ENCODE measurements at regions not wholly inside any gene's neighbourhood (a gene's known extent, or its start where the extent isn't known, plus 50 kb on each side); places are given as distances from the start of the nearest gene placed in this dataset.
"Not testable (repeated sequence)": the region's sequence is repeated elsewhere in the genome, so short reads cannot be mapped to it uniquely, and the experiment has no call there.

GRCh38 chr5:89199306-89199705, 316.3 kb upstream of the MEF2C start:
- CTCF ChIA-PET = no interaction called here
- POLR2A ChIA-PET = no interaction called here
- Mint-ChIP-seq H3K9me3 (peaks cover 27% of the 10 kb centered on the region), H3K4me3 (no peak overlapping the region), H3K4me1 (ENCODE audit: low read depth) (no peaks in the 10 kb centered on the region), H3K36me3 (no peaks in the 10 kb centered on the region), H3K27ac (no peak overlapping the region), H3K27me3 (no peaks in the 10 kb centered on the region)
- DNase-seq = no peak
- intact Hi-C loops (cut with micrococcal nuclease) = no loop called here

- Mint-ChIP-seq H3K4me3 (no peak overlapping the region), H3K4me1 (ENCODE audit: low read depth) (no peaks in the 10 kb centered on the region), H3K9me3 (peaks cover 8% of the 10 kb centered on the region), H3K27me3 (no peaks in the 10 kb centered on the region), H3K36me3 (no peaks in the 10 kb centered on the region), H3K27ac (no peak overlapping the region)
- no peak for DNase-seq
- ChIA-PET POLR2A (no interaction called here), CTCF (no interaction called here)
- intact Hi-C loops (cut with micrococcal nuclease) = no loop called here
Measured at GRCh38 chr5:89191374-89191773, 308.4 kb upstream of the MEF2C start.

DNA sequence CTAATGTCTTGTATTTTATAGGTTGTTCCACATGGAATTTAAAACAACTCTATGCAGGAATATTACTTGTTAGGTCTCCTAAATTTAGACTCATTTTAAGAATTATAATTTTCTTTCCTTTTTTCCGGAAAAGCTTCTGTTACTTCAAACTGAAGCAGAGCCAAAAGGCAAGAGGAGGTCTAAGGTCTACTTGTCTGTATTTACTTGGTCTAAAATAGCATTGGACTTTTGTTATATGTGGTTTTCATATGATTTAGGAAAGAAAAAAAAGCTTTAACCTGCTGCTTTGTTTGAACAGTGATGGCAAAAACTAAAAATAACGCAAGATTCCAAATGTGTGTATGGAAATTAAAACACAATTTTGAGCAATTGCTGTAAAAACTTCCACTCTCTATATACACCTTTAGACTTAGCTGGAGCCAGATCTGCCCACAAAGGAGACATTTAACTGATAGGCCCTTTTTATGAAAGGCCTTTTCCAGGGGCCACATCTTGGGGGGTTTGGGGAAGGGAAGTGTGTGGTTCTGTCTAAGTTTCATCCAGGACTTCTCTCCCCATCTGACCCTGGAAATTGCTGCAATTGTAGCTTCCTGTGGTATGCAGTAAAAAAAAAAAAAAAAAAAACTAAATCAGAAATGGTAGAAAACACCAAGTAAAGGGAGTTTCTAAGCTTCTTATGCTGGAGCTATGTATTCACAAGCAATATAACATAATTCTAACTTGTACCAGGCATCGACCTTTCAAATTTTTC, 307.7 kb upstream of the MEF2C start:
- no peak overlapping the region for H3K27ac Mint-ChIP-seq
- intact Hi-C loops (cut with micrococcal nuclease) = no loop called here
- POLR2A ChIA-PET = no interaction called here
- DNase-seq = no peak
- H3K36me3 Mint-ChIP-seq = no peaks in the 10 kb centered on the region
- CTCF ChIA-PET = no interaction called here
- H3K4me3 Mint-ChIP-seq = no peak overlapping the region
- no peaks in the 10 kb centered on the region for H3K27me3 Mint-ChIP-seq
- peaks cover 8% of the 10 kb centered on the region for H3K9me3 Mint-ChIP-seq
- no peaks in the 10 kb centered on the region for H3K4me1 Mint-ChIP-seq (ENCODE audit: low read depth)

- ChIA-PET CTCF (no interaction called here), POLR2A (no interaction called here)
- H3K4me3 Mint-ChIP-seq = no peak overlapping the region
- no peak overlapping the region for H3K27ac Mint-ChIP-seq
- peaks cover 4% of the 10 kb centered on the region for H3K9me3 Mint-ChIP-seq
- no peak for DNase-seq
- H3K4me1 Mint-ChIP-seq (ENCODE audit: low read depth) = no peaks in the 10 kb centered on the region
- intact Hi-C loops (cut with micrococcal nuclease) = no loop called here
- H3K27me3 Mint-ChIP-seq = no peaks in the 10 kb centered on the region
- H3K36me3 Mint-ChIP-seq = no peaks in the 10 kb centered on the region
Measured at GRCh38 chr5:89187883-89188465, 305.0 kb upstream of the MEF2C start.

DNA sequence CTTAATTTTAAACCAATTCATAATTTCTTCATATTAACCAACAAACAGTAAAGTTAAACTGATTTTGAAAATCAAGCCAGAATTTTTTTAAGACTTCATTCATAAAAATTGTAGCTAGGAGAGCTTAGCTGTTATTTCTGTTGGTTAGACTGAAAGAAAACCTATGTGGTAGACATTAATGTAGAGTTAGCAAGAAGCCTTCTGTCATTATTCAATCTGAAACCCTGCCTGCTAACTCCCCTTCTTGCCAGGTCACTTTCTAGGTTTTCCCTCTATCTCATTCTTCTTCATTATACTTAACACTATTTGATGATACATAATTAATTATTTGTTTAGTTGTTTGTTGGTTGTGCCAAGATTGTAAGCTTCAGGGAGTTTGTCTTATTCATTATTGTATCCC, 304.3 kb upstream of the MEF2C start:
- intact Hi-C loops (cut with micrococcal nuclease) = no loop called here
- Mint-ChIP-seq H3K4me3 (no peak overlapping the region), H3K36me3 (no peaks in the 10 kb centered on the region), H3K27me3 (no peaks in the 10 kb centered on the region), H3K4me1 (ENCODE audit: low read depth) (no peaks in the 10 kb centered on the region), H3K27ac (no peak overlapping the region), H3K9me3 (peaks cover 2% of the 10 kb centered on the region)
- ChIA-PET POLR2A (no interaction called here), CTCF (no interaction called here)
- no peak for DNase-seq

DNA sequence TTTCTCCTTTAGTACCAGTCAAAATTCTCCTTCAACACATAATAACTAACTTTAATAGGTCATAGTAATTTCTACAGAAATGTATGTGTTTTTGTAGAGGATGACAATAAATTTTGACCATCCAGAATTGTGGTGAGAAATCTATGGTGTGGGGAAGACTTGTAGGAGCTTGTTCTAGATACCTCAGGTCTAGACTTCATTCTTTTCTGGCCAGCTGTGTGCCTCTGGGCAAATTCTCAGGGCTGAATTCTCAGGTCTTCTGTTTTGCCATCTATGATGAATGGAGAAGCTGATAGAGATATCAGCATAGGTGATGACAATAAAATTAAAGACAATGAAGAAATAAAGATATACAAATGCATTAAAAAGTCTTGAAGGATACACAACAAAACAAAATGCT, 298.6 kb upstream of the MEF2C start:
- H3K36me3 Mint-ChIP-seq = no peaks in the 10 kb centered on the region
- ChIA-PET POLR2A (no interaction called here), CTCF (no interaction called here)
- no peak for DNase-seq
- no peaks in the 10 kb centered on the region for H3K4me1 Mint-ChIP-seq (ENCODE audit: low read depth)
- intact Hi-C loops (cut with micrococcal nuclease) = no loop called here
- H3K27ac Mint-ChIP-seq = no peak overlapping the region
- no peaks in the 10 kb centered on the region for H3K9me3 Mint-ChIP-seq
- no peak overlapping the region for H3K4me3 Mint-ChIP-seq
- no peaks in the 10 kb centered on the region for H3K27me3 Mint-ChIP-seq

DNA sequence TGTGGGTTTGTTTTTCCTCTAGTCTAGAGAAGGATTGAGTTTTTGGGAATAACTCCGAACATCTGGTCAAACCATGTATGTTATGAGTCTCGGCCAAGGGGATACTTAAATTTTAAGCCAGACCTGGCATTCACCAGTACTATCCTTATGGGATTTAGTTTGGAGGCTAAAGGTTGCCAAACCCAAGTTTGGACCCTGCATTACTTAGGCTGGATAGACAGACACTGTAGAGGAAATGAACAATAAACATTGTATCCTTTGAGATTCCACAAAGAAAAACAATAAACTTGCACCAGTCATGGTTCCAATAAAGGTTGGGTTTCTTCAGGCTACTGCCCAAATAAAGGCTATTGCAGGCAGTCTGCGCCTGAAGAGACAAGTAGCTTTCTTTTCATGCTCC, 296.7 kb upstream of the MEF2C start:
- Mint-ChIP-seq H3K9me3 (no peaks in the 10 kb centered on the region), H3K4me3 (no peak overlapping the region), H3K4me1 (ENCODE audit: low read depth) (no peaks in the 10 kb centered on the region), H3K27me3 (no peaks in the 10 kb centered on the region), H3K27ac (no peak overlapping the region), H3K36me3 (no peaks in the 10 kb centered on the region)
- ChIA-PET POLR2A (no interaction called here), CTCF (no interaction called here)
- intact Hi-C loops (cut with micrococcal nuclease) = no loop called here
- no peak for DNase-seq

DNA sequence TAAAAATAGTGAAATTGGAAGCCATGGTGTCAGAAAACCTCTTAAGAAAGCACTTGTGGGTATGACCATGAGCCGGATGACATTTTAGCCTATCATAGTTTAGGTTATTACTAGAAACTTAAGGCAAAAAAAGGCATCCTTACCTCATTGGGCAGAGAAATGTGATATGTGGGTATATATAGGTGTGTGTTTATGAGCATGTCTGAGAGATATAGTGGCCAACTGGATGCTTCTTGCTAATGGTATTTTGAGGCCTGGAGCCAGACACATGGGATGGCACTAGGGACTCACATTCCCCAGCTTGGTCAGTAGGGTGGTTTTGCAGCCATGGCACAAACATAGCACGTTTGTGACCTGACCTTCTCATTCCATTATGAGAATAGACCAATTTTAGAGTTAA, 295.6 kb upstream of the MEF2C start:
- POLR2A ChIA-PET = no interaction called here
- no peaks in the 10 kb centered on the region for H3K27me3 Mint-ChIP-seq
- H3K9me3 Mint-ChIP-seq = no peaks in the 10 kb centered on the region

DNA sequence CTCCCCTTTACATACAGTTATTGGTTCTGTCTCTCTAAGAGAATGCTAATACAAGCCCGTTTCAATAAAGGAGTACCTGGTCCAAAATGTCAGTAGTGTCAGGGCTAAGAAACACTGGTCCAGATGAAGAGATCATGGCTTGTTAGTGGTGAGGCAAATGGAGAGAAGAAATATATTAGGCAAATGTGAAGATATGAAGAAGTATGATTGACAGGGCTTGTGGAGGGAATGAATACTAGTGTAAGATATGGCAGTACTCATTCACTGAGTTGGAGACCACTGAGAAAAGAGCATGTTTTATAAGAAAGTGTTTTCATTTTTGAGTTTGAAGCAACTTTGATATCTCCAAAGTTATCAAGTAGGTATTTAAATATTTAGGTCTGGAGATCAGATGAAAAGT, 290.5 kb upstream of the MEF2C start:
- H3K27ac Mint-ChIP-seq = no peak overlapping the region
- ChIA-PET CTCF (no interaction called here), POLR2A (no interaction called here)
- intact Hi-C loops (cut with micrococcal nuclease) = no loop called here
- no peaks in the 10 kb centered on the region for H3K27me3 Mint-ChIP-seq
- H3K4me1 Mint-ChIP-seq (ENCODE audit: low read depth) = no peaks in the 10 kb centered on the region
- H3K36me3 Mint-ChIP-seq = no peaks in the 10 kb centered on the region
- H3K9me3 Mint-ChIP-seq = peaks cover 4% of the 10 kb centered on the region
- no peak overlapping the region for H3K4me3 Mint-ChIP-seq
- DNase-seq = no peak

More for the DNA sequence above, 295.6 kb upstream of the MEF2C start:
- CTCF ChIA-PET = no interaction called here
- no peak for DNase-seq
- intact Hi-C loops (cut with micrococcal nuclease) = no loop called here
- Mint-ChIP-seq H3K27ac (no peak overlapping the region), H3K4me1 (ENCODE audit: low read depth) (no peaks in the 10 kb centered on the region), H3K36me3 (no peaks in the 10 kb centered on the region), H3K4me3 (no peak overlapping the region)

DNA sequence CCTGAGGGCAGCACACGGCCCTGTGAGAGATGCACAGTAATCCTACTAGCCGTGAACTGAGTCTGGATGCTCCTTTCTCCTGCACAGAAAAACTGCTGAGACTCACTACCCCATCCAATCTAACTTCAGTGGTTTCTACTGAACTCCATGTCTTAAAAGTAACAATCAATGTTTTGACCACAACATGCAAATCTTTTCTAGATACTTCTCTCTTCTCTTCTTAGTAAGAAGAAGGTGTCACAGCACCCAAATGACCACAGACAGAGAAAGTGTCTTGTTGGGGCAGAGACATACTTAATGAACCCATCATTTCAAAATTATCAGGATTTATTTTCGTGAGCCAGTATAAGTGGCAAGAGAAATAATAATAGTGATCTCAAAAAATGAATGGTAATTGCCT, 285.8 kb upstream of the MEF2C start:
- Mint-ChIP-seq H3K4me3 (no peak overlapping the region), H3K27me3 (no peaks in the 10 kb centered on the region), H3K36me3 (no peaks in the 10 kb centered on the region), H3K4me1 (ENCODE audit: low read depth) (no peaks in the 10 kb centered on the region), H3K27ac (no peak overlapping the region), H3K9me3 (peaks cover 9% of the 10 kb centered on the region)
- CTCF ChIA-PET = no interaction called here
- intact Hi-C loops (cut with micrococcal nuclease) = no loop called here
- no peak for DNase-seq
- POLR2A ChIA-PET = no interaction called here

GRCh38 chr5:89164703-89165102, 281.7 kb upstream of the MEF2C start:
- H3K4me1 Mint-ChIP-seq (ENCODE audit: low read depth); H3K27ac Mint-ChIP-seq; H3K27me3 Mint-ChIP-seq; CTCF ChIA-PET; intact Hi-C loops (cut with micrococcal nuclease); H3K36me3 Mint-ChIP-seq; DNase-seq; H3K4me3 Mint-ChIP-seq; POLR2A ChIA-PET: not testable (repeated sequence)
- peaks cover 24% of the 10 kb centered on the region for H3K9me3 Mint-ChIP-seq

DNA sequence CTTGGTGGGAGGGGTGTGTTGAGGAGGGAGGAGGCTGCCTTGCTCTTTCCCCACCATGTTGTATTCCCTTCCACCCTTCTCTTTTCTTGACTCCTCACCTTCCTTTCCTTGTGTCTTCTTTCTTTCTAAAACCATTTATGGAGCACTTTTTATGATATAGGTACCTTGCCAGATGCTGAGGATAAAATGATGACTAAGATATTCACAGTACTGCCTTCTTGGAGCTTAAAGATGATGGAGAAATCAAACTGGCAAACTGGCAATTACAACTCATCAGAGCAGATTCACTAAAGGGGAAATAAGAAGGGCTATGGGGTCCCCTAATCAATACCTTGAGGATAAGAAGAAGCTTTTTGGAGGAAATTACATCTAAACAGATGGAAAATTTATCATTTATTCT, 273.2 kb upstream of the MEF2C start:
- no peak overlapping the region for H3K27ac Mint-ChIP-seq
- H3K4me3 Mint-ChIP-seq = no peak overlapping the region
- no peaks in the 10 kb centered on the region for H3K27me3 Mint-ChIP-seq
- peaks cover 4% of the 10 kb centered on the region for H3K9me3 Mint-ChIP-seq
- CTCF ChIA-PET = no interaction called here
- intact Hi-C loops (cut with micrococcal nuclease) = no loop called here
- POLR2A ChIA-PET = no interaction called here
- no peaks in the 10 kb centered on the region for H3K4me1 Mint-ChIP-seq (ENCODE audit: low read depth)
- no peak for DNase-seq
- H3K36me3 Mint-ChIP-seq = no peaks in the 10 kb centered on the region

DNA sequence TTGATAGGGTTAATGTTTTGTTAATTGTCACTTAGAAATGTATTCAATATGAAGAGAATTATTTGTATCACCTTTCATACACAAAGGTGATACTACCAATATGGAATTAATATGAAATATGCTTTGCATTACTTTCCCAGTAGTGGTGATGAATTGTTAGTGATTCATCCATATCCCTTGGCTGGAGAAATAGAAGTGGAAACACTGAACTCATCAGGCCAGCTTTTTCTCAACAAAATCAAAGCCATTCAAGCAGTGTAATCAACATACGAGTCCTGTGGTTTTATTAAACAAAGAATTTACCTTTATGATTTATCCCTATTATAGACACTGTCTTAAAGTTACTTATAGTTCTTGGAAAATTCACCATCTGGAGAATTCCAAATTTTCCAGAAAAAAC, 264.0 kb upstream of the MEF2C start:
- H3K4me1 Mint-ChIP-seq (ENCODE audit: low read depth) = no peaks in the 10 kb centered on the region
- no peaks in the 10 kb centered on the region for H3K27me3 Mint-ChIP-seq
- no peak overlapping the region for H3K27ac Mint-ChIP-seq
- peaks cover 2% of the 10 kb centered on the region for H3K9me3 Mint-ChIP-seq
- no peak overlapping the region for H3K4me3 Mint-ChIP-seq
- DNase-seq = no peak
- no peaks in the 10 kb centered on the region for H3K36me3 Mint-ChIP-seq
- POLR2A ChIA-PET = no interaction called here
- intact Hi-C loops (cut with micrococcal nuclease) = no loop called here
- CTCF ChIA-PET = no interaction called here
